AG04449 (cell line): ENCODE measurements at regions not wholly inside any gene's neighbourhood (a gene's known extent, or its start where the extent isn't known, plus 50 kb on each side); places are given as distances from the start of the nearest gene placed in this dataset.
"Not testable (repeated sequence)": the region's sequence is repeated elsewhere in the genome, so short reads cannot be mapped to it uniquely, and the experiment has no call there.

Source experiments
- CTCF ChIA-PET: fragments of 350-600 bp; formaldehyde crosslinking; extraction: SDS; loops from one replicate; lab custom pipeline; 2021; ENCODE audit warnings: antibody characterized with exemption; lab: Yijun Ruan, JAX
- POLR2A ChIA-PET: fragments of 400-600, 350-600 bp; formaldehyde crosslinking; extraction: SDS; loops from one replicate; lab custom pipeline; 2020; ENCODE audit warnings: antibody characterized with exemption, inconsistent platforms; lab: Yijun Ruan, JAX
- DNase-seq: peaks from one replicate; pipeline ENCODE4 v3.0.0-alpha.2; 2010; ENCODE audit warnings: low read depth, low spot score
- H3K4me3 ChIP-seq: 2 replicates; pipeline ENCODE4 v1.5.1; 2011; ENCODE audit warnings: low read depth, mild to moderate bottlenecking, control low read depth, low read length
- TF ChIP-seq, protein P1 (sequence below): IDR thresholded peaks from one replicate; pipeline ENCODE4 v1.5.1; 2011; ENCODE audit warnings: mild to moderate bottlenecking, moderate library complexity, low read length, control low read depth, inconsistent platforms; ENCODE audit not compliant: insufficient read depth; ENCODE audit errors: missing control alignments

- H3K4me3 ChIP-seq = no peak overlapping the region
- DNase-seq = no peak
- ChIA-PET POLR2A (no interaction called here), CTCF (no interaction called here)
- TF ChIP-seq, protein P1, sequence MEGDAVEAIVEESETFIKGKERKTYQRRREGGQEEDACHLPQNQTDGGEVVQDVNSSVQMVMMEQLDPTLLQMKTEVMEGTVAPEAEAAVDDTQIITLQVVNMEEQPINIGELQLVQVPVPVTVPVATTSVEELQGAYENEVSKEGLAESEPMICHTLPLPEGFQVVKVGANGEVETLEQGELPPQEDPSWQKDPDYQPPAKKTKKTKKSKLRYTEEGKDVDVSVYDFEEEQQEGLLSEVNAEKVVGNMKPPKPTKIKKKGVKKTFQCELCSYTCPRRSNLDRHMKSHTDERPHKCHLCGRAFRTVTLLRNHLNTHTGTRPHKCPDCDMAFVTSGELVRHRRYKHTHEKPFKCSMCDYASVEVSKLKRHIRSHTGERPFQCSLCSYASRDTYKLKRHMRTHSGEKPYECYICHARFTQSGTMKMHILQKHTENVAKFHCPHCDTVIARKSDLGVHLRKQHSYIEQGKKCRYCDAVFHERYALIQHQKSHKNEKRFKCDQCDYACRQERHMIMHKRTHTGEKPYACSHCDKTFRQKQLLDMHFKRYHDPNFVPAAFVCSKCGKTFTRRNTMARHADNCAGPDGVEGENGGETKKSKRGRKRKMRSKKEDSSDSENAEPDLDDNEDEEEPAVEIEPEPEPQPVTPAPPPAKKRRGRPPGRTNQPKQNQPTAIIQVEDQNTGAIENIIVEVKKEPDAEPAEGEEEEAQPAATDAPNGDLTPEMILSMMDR = no peak
Observed at GRCh38 chr6:114888241-114888640, 545.4 kb upstream of the HS3ST5 start.

DNA sequence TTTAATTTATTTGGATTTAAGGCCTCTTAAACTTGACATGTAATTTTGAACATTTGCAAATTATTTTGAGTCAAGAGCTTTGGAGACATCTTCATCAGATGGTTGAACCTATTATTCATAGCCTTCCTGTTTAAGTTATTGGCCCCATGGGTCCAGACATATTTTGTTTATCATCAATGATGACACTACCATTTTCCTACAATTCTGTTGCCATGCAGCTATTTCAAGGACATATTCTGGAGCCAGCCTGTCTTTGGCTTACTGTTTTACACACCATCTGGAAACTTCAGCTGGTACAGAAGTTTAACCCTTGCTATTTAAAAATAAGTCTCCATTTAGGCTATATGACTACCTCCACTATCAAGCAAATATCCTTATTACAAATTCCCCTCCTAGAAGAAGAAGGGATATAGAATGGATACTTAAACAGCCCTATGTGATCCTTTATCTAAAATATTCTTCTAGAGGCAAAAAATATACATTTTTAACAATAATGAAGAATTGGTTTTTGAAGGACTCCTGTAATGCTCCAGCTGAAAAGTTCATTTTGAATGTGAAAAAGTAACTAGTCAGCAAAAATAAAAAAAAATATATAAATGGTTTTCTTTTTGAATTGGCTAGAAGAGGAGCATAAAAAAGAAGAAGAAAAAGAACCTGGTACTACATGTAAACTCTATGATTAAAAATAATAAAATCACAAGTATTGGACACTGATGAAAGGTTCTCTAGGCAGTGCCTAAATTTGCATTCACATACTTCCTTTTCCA, 544.0 kb upstream of the HS3ST5 start:
- TF ChIP-seq, protein P1 = no peak
- H3K4me3 ChIP-seq = no peak overlapping the region
- POLR2A ChIA-PET = no interaction called here
- no peak for DNase-seq
- CTCF ChIA-PET = no interaction called here

DNA sequence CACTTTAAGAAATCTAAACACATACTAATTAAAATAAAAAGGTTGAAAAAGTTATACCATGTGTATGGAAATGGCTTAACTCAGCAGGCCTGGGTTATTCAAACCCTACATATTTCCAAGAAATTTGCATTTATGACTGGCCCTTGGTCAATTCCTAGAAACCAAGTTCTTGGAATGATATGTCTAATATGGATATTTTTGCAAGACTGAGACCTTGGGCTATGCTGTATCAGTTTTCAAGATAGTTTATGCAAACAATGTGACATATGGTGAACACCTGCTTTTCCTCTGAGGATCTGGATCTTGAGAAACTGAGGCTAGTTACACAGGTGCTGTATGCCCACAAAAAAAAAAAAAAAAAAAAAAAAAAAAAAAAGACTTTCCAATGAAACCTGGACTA, 536.9 kb upstream of the HS3ST5 start:
- H3K4me3 ChIP-seq = no peak overlapping the region
- TF ChIP-seq, protein P1 = no peak
- DNase-seq = no peak
- ChIA-PET POLR2A (no interaction called here), CTCF (no interaction called here)

- no peak for DNase-seq
- TF ChIP-seq, protein P1 = no peak
- CTCF ChIA-PET = no interaction called here
- POLR2A ChIA-PET = no interaction called here
- H3K4me3 ChIP-seq = no peak overlapping the region
Observed at GRCh38 chr6:114878091-114878490, 535.3 kb upstream of the HS3ST5 start.

DNA sequence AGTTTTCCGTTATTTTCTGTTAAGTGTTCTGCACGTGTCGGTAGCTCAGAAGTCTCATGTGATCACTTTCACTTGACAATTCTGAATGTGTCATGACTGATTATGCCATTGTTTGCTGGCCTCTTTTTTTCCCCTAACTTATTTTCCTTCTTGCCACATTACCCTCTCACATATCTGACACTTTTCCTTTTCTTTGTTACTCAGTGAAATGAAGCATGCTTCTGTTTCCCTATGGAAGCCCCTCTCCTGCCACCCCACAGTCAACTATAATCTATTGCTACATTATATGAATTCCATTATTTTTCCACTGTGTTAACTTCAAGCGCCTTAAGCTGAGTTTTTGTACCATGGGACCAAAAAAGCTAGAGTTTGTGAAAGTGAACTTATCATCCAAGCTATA, 531.6 kb upstream of the HS3ST5 start:
- no peak overlapping the region for H3K4me3 ChIP-seq
- no peak for DNase-seq
- ChIA-PET CTCF (no interaction called here), POLR2A (no interaction called here)
- TF ChIP-seq, protein P1 = no peak

GRCh38 chr6:114865506-114865905, 522.7 kb upstream of the HS3ST5 start:
- POLR2A ChIA-PET, H3K4me3 ChIP-seq, DNase-seq, CTCF ChIA-PET: not testable (repeated sequence)

GRCh38 chr6:114863610-114864009, 520.8 kb upstream of the HS3ST5 start:
- H3K4me3 ChIP-seq = no peak overlapping the region
- POLR2A ChIA-PET = no interaction called here
- DNase-seq = no peak
- CTCF ChIA-PET = no interaction called here
- TF ChIP-seq, protein P1 = no peak
